GM23248 (cell line): ENCODE measurements at regions not wholly inside any gene's neighbourhood (a gene's known extent, or its start where the extent isn't known, plus 50 kb on each side); places are given as distances from the start of the nearest gene placed in this dataset.

ENCODE experiments used
- DNase-seq: peaks from one replicate; pipeline ENCODE4 v3.0.0-alpha.2; 2015
- H2AFZ ChIP-seq: fragments of 200-600 bp; sonication (generic); 2 replicates; pipeline ENCODE4 v1.6.1; 2016; ENCODE audit warnings: antibody characterized with exemption
- H3F3A ChIP-seq: fragments of 200-600 bp; sonication (generic); 2 replicates; pipeline ENCODE4 v1.6.1; 2016; ENCODE audit warnings: mild to moderate bottlenecking, antibody characterized with exemption, mixed run types; ENCODE audit not compliant: insufficient read depth
- H3K27ac ChIP-seq: fragments of 200-600 bp; sonication (generic); 2 replicates; pipeline ENCODE4 v1.5.1; 2016; ENCODE audit warnings: mild to moderate bottlenecking
- H3K27me3 ChIP-seq: fragments of 200-600 bp; sonication (generic); replicated peaks from 2 replicates; pipeline ENCODE4 v1.6.1; 2016; ENCODE audit warnings: mild to moderate bottlenecking; ENCODE audit not compliant: insufficient read depth
- H3K36me3 ChIP-seq: fragments of 200-600 bp; sonication (generic); 2 replicates; pipeline ENCODE4 v1.6.1; 2016; ENCODE audit warnings: low read depth, mild to moderate bottlenecking
- H3K4me1 ChIP-seq: fragments of 200-600 bp; sonication (generic); 2 replicates; pipeline ENCODE4 v1.6.1; 2016; ENCODE audit warnings: mild to moderate bottlenecking; ENCODE audit not compliant: insufficient read depth
- H3K4me2 ChIP-seq: fragments of 200-600 bp; sonication (generic); one replicate; pipeline ENCODE4 v1.6.1; 2016; ENCODE audit warnings: mild to moderate bottlenecking; ENCODE audit not compliant: unreplicated experiment
- H3K4me3 ChIP-seq: fragments of 200-600 bp; sonication (generic); 2 replicates; pipeline ENCODE4 v1.5.1; 2016; ENCODE audit warnings: mild to moderate bottlenecking
- H3K79me2 ChIP-seq: fragments of 200-600 bp; sonication (generic); 2 replicates; pipeline ENCODE4 v1.6.1; 2016; ENCODE audit warnings: mild to moderate bottlenecking; ENCODE audit not compliant: insufficient read depth
- H3K9ac ChIP-seq: fragments of 200-600 bp; sonication (generic); 2 replicates; pipeline ENCODE4 v1.6.1; 2016; ENCODE audit warnings: mild to moderate bottlenecking
- H3K9me2 ChIP-seq: fragments of 200-600 bp; sonication (generic); 2 replicates; pipeline ENCODE4 v1.6.1; 2016; ENCODE audit warnings: mixed run types, mild to moderate bottlenecking, moderate library complexity; ENCODE audit not compliant: insufficient read depth
- H3K9me3 ChIP-seq: fragments of 200-600 bp; sonication (generic); one replicate; pipeline ENCODE4 v1.6.1; 2017; ENCODE audit warnings: low read depth
- H4K20me1 ChIP-seq: fragments of 200-600 bp; sonication (generic); 2 replicates; pipeline ENCODE4 v1.6.0; 2016; ENCODE audit not compliant: insufficient read depth
- EZH2 ChIP-seq: fragments of 200-600 bp; sonication (generic); IDR thresholded peaks from 2 replicates; pipeline ENCODE4 v1.6.1; 2018; ENCODE audit warnings: antibody characterized with exemption, mild to moderate bottlenecking; ENCODE audit not compliant: insufficient read depth, poor library complexity, severe bottlenecking
- EZH2phosphoT487 ChIP-seq: fragments of 200-600 bp; sonication (generic); IDR thresholded peaks from 2 replicates; pipeline ENCODE4 v1.6.1; 2018; ENCODE audit warnings: antibody characterized with exemption, moderate library complexity, mild to moderate bottlenecking, low read depth; ENCODE audit not compliant: insufficient read depth
- WGBS, 2 experiments: methylation state at CpG; one replicate each; pipeline ENCODE4 v1.1.6; 2015 to 2017; ENCODE audit warnings: low lambda C conversion rate in 2 of 2, low coverage in 1 of 2; ENCODE audit errors: missing lambda C conversion rate in 2 of 2; 5-methylcytosine and 5-hydroxymethylcytosine counted together
- in situ Hi-C: fragments of 300-500 bp; cut with MboI; formaldehyde crosslinking; loops from 2 replicates; pipeline ENCODE4 v1.15.0; 2020

DNA sequence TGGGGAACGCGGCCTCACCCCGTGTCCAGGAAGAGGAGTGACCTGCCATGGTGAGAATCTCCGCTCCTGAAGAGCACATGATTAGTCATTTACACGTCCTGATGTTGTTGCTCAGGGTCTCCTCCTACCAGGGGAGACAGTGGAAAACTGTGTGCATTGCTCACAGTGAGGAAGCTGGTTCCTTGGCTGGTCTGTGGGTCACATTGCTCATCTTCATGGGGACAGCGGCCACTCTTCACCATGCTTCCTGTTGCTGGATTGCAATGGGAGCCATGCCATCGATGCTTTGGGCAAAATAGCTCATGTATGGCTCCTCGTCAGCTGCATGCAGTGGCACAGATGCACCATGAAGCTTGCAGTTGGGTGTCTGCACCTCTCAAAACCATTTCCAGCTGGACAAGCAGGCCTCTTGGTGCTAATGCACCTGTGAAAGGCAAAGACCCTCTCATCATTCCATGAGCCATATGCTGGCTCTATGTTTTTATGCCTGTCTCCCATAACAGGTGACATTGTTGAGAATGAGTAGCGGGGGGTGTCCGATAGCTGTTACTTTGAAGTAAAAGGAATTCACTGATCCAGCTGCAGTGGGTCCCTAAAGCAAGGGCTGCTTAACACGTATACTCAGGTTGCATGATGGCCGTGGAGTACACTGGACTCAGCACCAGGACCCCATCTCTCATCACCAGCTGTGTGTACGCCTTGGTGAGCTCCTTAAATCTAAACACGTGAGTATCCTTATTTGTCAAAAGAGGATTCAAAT, 135.0 kb upstream of the ALKAL2 start:
- Histone ChIP-seq H3K9me2 (no peaks in the 10 kb centered on the region), H3K27ac (no peak overlapping the region), H3K9ac (no peak overlapping the region), H2AFZ (no peak overlapping the region), H3K36me3 (no peaks in the 10 kb centered on the region), H3F3A (no peaks in the 10 kb centered on the region), H3K27me3 (no peaks in the 10 kb centered on the region), H3K4me3 (no peak overlapping the region), H3K4me1 (no peaks in the 10 kb centered on the region), H4K20me1 (no peaks in the 10 kb centered on the region), H3K9me3 (no peaks in the 10 kb centered on the region), H3K4me2 (no peak overlapping the region), H3K79me2 (no peaks in the 10 kb centered on the region)
- WGBS, 2 experiments: 37 to 38% methylated on average over 14 of the region's 14 CpGs
- DNase-seq: no peak
- in situ Hi-C loops: no loop called here
- no peak for TF ChIP-seq EZH2
- TF ChIP-seq EZH2phosphoT487: no peak

DNA sequence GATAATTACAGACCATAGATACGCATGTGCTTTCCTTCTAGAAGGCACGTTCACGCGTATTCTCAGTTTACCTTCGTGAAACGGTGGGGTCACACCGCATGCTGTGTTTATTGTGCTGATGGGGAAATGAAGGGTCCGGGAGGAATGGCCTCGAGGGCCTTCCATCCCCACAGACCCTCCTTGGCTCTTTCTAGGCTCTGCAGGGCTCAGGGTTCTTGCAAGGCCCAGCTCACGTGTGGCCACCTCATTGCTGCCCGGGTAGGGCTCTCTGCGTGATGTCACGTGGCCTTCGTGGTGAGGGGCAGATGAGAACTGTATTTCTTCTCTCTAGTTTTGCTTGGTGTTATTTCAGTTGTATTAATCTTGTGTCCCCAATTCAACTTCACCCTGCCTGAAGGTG, 133.5 kb upstream of the ALKAL2 start:
- no peak overlapping the region for H3K4me3 ChIP-seq
- H3K9me2 ChIP-seq: no peaks in the 10 kb centered on the region
- H2AFZ ChIP-seq: no peak overlapping the region
- no peaks in the 10 kb centered on the region for H3K9me3 ChIP-seq
- no peaks in the 10 kb centered on the region for H3K27me3 ChIP-seq
- H3F3A ChIP-seq: no peaks in the 10 kb centered on the region
- no peaks in the 10 kb centered on the region for H4K20me1 ChIP-seq
- 71 to 78% methylated on average over 14 of the region's 14 CpGs for WGBS, 2 experiments
- no peaks in the 10 kb centered on the region for H3K79me2 ChIP-seq
- H3K4me1 ChIP-seq: no peaks in the 10 kb centered on the region
- H3K4me2 ChIP-seq: no peak overlapping the region
- DNase-seq: no peak
- no peaks in the 10 kb centered on the region for H3K36me3 ChIP-seq
- TF ChIP-seq EZH2phosphoT487: no peak
- no peak for TF ChIP-seq EZH2
- no peak overlapping the region for H3K27ac ChIP-seq
- no peak overlapping the region for H3K9ac ChIP-seq
- in situ Hi-C loops: no loop called here

DNA sequence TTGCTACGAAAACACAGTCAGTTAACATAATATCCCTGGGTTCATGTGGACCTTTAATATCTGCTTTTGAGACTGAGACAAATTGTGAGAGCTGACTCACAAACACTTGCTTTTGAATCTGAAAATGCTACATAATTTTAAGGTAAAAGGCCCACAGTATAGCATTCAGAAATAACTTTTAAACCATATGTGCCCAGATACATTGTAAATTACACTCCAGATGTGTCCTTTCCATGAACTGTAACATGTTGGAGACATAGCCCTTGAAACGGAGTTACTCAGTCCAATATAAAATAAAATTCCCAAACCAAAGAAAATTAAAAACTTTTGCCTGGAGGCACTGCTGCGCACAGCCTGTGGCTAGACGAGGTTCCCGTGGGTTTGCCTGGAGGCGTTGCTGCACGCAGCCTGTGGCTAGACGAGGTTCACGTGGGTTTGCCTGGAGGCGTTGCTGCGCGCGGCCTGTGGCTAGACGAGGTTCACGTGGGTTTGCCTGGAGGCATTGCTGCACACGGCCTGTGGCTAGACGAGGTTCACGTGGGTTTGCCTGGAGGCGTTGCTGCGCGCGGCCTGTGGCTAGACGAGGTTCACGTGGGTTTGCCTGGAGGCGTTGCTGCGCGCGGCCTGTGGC, 131.9 kb upstream of the ALKAL2 start:
- WGBS, 2 experiments: 28 to 49% methylated on average over 14 to 28 of the region's 28 CpGs
- in situ Hi-C loops: no loop called here
- H3K79me2 ChIP-seq: no peaks in the 10 kb centered on the region
- H3K9me3 ChIP-seq: no peaks in the 10 kb centered on the region
- TF ChIP-seq EZH2phosphoT487: no peak
- TF ChIP-seq EZH2: no peak
- no peaks in the 10 kb centered on the region for H3K36me3 ChIP-seq
- H3K9me2 ChIP-seq: no peaks in the 10 kb centered on the region
- no peak overlapping the region for H3K4me2 ChIP-seq
- no peaks in the 10 kb centered on the region for H3F3A ChIP-seq
- no peaks in the 10 kb centered on the region for H4K20me1 ChIP-seq
- no peak overlapping the region for H3K4me3 ChIP-seq
- no peak overlapping the region for H3K27ac ChIP-seq
- no peaks in the 10 kb centered on the region for H3K27me3 ChIP-seq
- DNase-seq: no peak
- no peak overlapping the region for H2AFZ ChIP-seq
- H3K4me1 ChIP-seq: no peaks in the 10 kb centered on the region
- H3K9ac ChIP-seq: no peak overlapping the region

DNA sequence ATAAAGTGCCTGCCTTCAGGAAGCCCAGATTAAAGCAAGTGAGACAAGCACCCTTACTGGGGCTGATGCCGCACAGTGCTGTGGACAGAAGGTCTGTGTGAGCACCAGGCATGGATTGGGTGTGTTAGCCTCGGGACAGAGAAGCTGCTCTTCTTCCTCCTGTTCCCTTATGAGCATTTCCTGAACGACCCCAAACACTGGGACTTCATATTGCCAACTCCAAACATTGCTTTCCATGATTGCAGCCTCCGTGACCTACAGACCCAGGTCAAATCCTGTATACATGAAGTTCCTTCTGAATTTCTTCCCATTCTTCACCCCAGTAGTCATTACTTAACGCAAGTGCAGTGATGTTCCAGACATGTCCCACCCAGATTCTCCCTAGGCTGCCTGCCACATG, 129.8 kb upstream of the ALKAL2 start:
- Histone ChIP-seq H3K79me2 (no peaks in the 10 kb centered on the region), H4K20me1 (no peaks in the 10 kb centered on the region), H3K4me1 (no peaks in the 10 kb centered on the region), H3F3A (no peaks in the 10 kb centered on the region), H3K27me3 (no peaks in the 10 kb centered on the region), H3K4me2 (no peak overlapping the region), H3K27ac (no peak overlapping the region), H3K9me2 (no peaks in the 10 kb centered on the region), H2AFZ (no peak overlapping the region), H3K4me3 (no peak overlapping the region), H3K36me3 (no peaks in the 10 kb centered on the region), H3K9ac (no peak overlapping the region), H3K9me3 (no peaks in the 10 kb centered on the region)
- in situ Hi-C loops: no loop called here
- DNase-seq: no peak
- WGBS, 2 experiments: 30 to 33% methylated on average over 5 of the region's 5 CpGs
- no peak for TF ChIP-seq EZH2
- no peak for TF ChIP-seq EZH2phosphoT487
